ENCODE measurements at regions not wholly inside any gene's neighbourhood (a gene's known extent, or its start where the extent isn't known, plus 50 kb on each side); places are given as distances from the start of the nearest gene placed in this dataset.

- TF ChIP-seq POLR2AphosphoS5 (IDR thresholded peaks at IDR 0.05) (no peak), CTCF (IDR thresholded peaks at IDR 0.05) (no peak), POLR2A (IDR thresholded peaks at IDR 0.05) (no peak)
These were observed 2393.9 kb downstream of the ARAP2 start for GRCh38 chr4:33850371-33850902.
